Small intestine (tissue), 7 donors: ENCODE measurements at regions not wholly inside any gene's neighbourhood (a gene's known extent, or its start where the extent isn't known, plus 50 kb on each side); places are given as distances from the start of the nearest gene placed in this dataset.
"Not testable (repeated sequence)": the region's sequence is repeated elsewhere in the genome, so short reads cannot be mapped to it uniquely, and the experiment has no call there.

Experiments
- DNase-seq, 2 donors: peaks; one replicate each; pipeline versions ENCODE4 v3.0.0 to v3.0.0-alpha.2; 2013
- FAIRE-seq: peaks from 2 replicates; lab custom pipeline; 2012; peaks lifted over from hg19 to GRCh38; lab: Jason Lieb, UNC
- H3K27ac ChIP-seq, 3 donors: one replicate each; pipeline ENCODE4 v1.5.1; 2013; ENCODE audit warnings: low read length in 2 of 3, mild to moderate bottlenecking in 2 of 3, control low read depth in 1 of 3, inconsistent platforms in 1 of 3, low read depth in 1 of 3, moderate library complexity in 1 of 3
- H3K27me3 ChIP-seq, 3 donors: one replicate each; pipeline ENCODE4 v1.6.1; 2013; ENCODE audit warnings: low read length in 3 of 3, inconsistent platforms in 1 of 3; ENCODE audit not compliant: control insufficient read depth in 3 of 3, insufficient read depth in 3 of 3
- H3K36me3 ChIP-seq, 3 donors: one replicate each; pipeline ENCODE4 v1.6.1; 2013; ENCODE audit warnings: low read length in 3 of 3, inconsistent platforms in 1 of 3, low read depth in 1 of 3, mild to moderate bottlenecking in 1 of 3, moderate library complexity in 1 of 3; ENCODE audit not compliant: control insufficient read depth in 3 of 3, insufficient read depth in 2 of 3
- H3K4me1 ChIP-seq, 3 donors: one replicate each; pipeline ENCODE4 v1.6.1; 2013; ENCODE audit warnings: low read length in 2 of 3, inconsistent platforms in 1 of 3, low read depth in 1 of 3, mild to moderate bottlenecking in 1 of 3, moderate library complexity in 1 of 3; ENCODE audit not compliant: control insufficient read depth in 3 of 3, insufficient read depth in 2 of 3
- H3K4me3 ChIP-seq, 3 donors: one replicate each; pipeline ENCODE4 v1.5.1; 2013; ENCODE audit warnings: low read length in 3 of 3, control low read depth in 1 of 3, inconsistent platforms in 1 of 3, low read depth in 1 of 3, mild to moderate bottlenecking in 1 of 3, moderate library complexity in 1 of 3
- H3K9me3 ChIP-seq, 2 donors: one replicate each; pipeline ENCODE4 v1.6.1; 2013; ENCODE audit warnings: low read depth in 1 of 2, low read length in 1 of 2; ENCODE audit not compliant: control insufficient read depth in 2 of 2, insufficient read depth in 1 of 2
- WGBS, 3 donors: extraction: QIAGEN DNeasy Blood & Tissue Kit; methylation state at CpG; one replicate each; pipeline ENCODE4 v1.1.7; 2013; 5-methylcytosine and 5-hydroxymethylcytosine counted together
- donor health status: healthy with polysubstance abuse.
- donor health status: control.
- donor health status: control.
- donor health status: Bipolar disorder and iron deficiency.
- donor health status: healthy.

DNA sequence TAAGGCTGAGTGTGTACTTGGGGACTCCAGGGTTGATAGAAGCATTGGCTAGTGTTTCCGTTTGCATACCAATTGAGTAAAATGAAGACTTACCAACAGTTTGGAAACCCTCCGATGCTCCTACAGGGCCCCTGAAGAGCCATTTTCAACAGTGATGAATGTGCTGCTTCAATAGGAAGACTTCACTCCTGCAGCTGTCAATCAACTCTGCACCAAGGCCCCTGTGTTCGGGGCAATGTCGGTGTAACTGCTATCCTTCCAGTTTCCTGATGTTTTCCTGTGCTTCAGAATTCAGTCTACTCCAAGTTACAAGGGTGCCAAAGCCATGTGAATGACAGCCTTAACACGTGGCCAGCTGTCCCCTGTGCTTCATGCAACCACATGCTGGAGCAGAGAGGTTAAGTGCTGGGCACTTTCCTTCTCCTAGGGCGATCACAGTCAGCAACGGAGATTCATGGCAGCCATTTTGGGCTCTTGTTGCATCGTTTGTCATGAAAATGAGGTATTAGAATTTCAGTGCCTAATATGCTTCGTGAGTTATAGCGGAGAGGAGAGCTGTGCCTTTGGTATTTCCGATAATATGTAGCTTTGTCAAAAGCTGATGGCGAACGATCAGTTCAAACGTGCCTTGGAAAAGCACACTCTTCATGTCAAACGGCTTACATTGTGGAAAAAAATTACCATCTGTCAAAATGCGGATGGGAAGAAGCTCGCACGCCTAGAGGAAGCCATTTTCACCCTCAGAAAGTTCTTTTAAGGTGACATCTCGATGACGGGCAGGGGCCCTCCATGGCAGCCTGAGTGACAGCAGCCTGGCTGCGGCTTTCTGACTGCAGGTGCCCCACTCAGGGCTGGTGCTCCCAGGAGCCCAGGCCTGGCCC, 287.8 kb downstream of the ACTR3B start:
- no peak overlapping the region for H3K4me3 ChIP-seq
- FAIRE-seq: no peak
- H3K4me1 ChIP-seq: no peaks in the 10 kb centered on the region
- no peak for DNase-seq
- no peaks in the 10 kb centered on the region for H3K9me3 ChIP-seq
- H3K36me3 ChIP-seq: no peaks in the 10 kb centered on the region
- WGBS, 3 donors: 83 to 87% (median 87%) methylated on average over 21 of the region's 21 CpGs
- no peak overlapping the region for H3K27ac ChIP-seq
- H3K27me3 ChIP-seq: no peaks in the 10 kb centered on the region

DNA sequence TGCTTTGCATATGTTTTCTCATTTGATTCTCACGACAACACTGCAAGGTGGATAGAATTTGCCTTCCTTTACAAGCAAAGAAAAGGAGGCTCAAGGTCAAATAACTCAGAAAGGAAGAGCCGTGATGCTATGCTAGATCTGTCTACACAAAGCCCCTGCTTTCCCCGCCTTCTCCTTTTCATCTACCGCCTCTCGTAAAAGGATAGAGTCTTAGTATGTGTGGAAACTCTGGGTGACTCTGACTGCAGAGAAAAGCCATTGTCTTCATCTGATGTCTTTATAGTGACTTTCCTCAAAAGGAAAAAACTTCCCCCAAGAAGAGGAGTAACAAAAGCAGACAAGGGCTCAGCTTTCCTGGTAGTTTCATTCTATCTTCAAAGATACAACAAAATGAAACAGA, 292.7 kb downstream of the ACTR3B start:
- H3K36me3 ChIP-seq: no peaks in the 10 kb centered on the region
- no peaks in the 10 kb centered on the region for H3K9me3 ChIP-seq
- no peak overlapping the region for H3K4me3 ChIP-seq
- H3K27me3 ChIP-seq: no peaks in the 10 kb centered on the region
- H3K4me1 ChIP-seq: no peaks in the 10 kb centered on the region
- 58 to 82% (median 74%) methylated on average over 5 of the region's 5 CpGs for WGBS, 3 donors
- no peak for FAIRE-seq
- no peak overlapping the region for H3K27ac ChIP-seq
- DNase-seq: no peak

GRCh38 chr7:153061910-153062528, 302.5 kb downstream of the ACTR3B start:
- Histone ChIP-seq H3K4me1 (no peaks in the 10 kb centered on the region), H3K4me3 (no peak overlapping the region), H3K36me3 (no peaks in the 10 kb centered on the region), H3K9me3 (no peaks in the 10 kb centered on the region), H3K27ac (no peak overlapping the region), H3K27me3 (no peaks in the 10 kb centered on the region)
- 42 to 52% (median 50%) methylated on average over 13 of the region's 13 CpGs for WGBS, 3 donors
- FAIRE-seq (no peak), DNase-seq (peak in 1 of 2 donors; percentile 31)

DNA sequence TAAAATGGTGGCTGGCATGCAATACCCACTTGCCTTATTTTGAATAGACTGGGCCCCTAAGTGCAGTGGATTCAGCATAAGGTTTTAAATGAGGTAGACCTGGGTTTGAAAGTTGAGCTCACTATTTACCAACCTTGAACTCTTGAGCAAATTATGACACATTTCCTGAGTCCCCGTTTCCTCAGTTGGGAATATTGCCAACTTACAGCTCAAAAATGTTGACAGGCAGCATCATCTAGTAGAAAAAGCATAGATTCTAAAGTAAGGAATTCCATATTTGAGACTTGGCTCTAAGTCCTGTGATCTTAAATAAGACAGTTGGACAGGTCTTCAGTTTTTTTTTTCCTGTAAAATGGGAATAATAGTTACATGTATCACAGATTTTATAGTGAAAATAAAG, 305.5 kb downstream of the ACTR3B start:
- no peak for DNase-seq
- H3K4me1 ChIP-seq: no peaks in the 10 kb centered on the region
- H3K27ac ChIP-seq: no peak overlapping the region
- no peak overlapping the region for H3K4me3 ChIP-seq
- WGBS, 3 donors: 14 to 34% (median 23%) methylated on average over 1 of the region's 1 CpG
- H3K36me3 ChIP-seq: no peaks in the 10 kb centered on the region
- no peak for FAIRE-seq
- H3K9me3 ChIP-seq: no peaks in the 10 kb centered on the region
- no peaks in the 10 kb centered on the region for H3K27me3 ChIP-seq

GRCh38 chr7:153066711-153067110, 307.2 kb downstream of the ACTR3B start:
- H3K4me3 ChIP-seq: no peak overlapping the region

DNA sequence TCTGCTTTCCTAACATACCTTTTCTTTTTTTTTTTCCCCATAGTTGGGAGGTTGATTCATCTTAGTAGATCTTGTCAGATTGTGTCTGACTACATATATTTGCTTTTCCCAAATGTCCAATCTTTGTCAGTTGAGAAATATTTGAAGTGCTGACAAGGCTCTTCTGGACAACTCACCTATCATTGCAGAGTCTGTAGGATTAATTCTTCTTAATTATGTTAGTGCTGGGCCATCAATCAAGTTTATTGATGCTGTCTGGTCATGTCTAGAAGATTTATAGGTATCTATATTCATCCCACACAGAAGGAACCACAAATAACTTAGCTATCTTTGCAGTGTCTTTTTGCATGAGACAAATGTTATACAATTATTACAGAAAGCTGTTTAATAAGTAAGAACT, 310.6 kb downstream of the ACTR3B start:
- no peak for FAIRE-seq
- H3K4me3 ChIP-seq: no peak overlapping the region
- H3K27ac ChIP-seq: no peak overlapping the region
- H3K9me3 ChIP-seq: no peaks in the 10 kb centered on the region
- no peaks in the 10 kb centered on the region for H3K36me3 ChIP-seq
- DNase-seq: no peak
- no peaks in the 10 kb centered on the region for H3K27me3 ChIP-seq
- no peaks in the 10 kb centered on the region for H3K4me1 ChIP-seq

More at GRCh38 chr7:153066711-153067110, 307.2 kb downstream of the ACTR3B start:
- no peak for FAIRE-seq
- Histone ChIP-seq H3K4me1 (no peaks in the 10 kb centered on the region), H3K27ac (no peak overlapping the region), H3K9me3 (no peaks in the 10 kb centered on the region), H3K36me3 (no peaks in the 10 kb centered on the region), H3K27me3 (no peaks in the 10 kb centered on the region)
- WGBS, 3 donors: 81 to 87% (median 82%) methylated on average over 5 of the region's 5 CpGs
- DNase-seq: no peak

- FAIRE-seq (no peak), DNase-seq (no peak)
- Histone ChIP-seq H3K36me3 (no peaks in the 10 kb centered on the region), H3K27me3 (no peaks in the 10 kb centered on the region), H3K4me3 (no peak overlapping the region), H3K27ac (no peak overlapping the region), H3K4me1 (no peaks in the 10 kb centered on the region), H3K9me3 (no peaks in the 10 kb centered on the region)
- WGBS, 3 donors: 38 to 66% (median 50%) methylated on average over 4 of the region's 4 CpGs
These were observed 313.3 kb downstream of the ACTR3B start for GRCh38 chr7:153072806-153073205.

- not testable (repeated sequence) for H3K27ac ChIP-seq, H3K4me1 ChIP-seq, H3K36me3 ChIP-seq, FAIRE-seq, H3K27me3 ChIP-seq, H3K4me3 ChIP-seq, H3K9me3 ChIP-seq, DNase-seq
- WGBS, 3 donors: 89 to 92% (median 90%) methylated on average over 2 of the region's 2 CpGs
These were observed 316.7 kb downstream of the ACTR3B start for GRCh38 chr7:153076289-153076688.
